ENCODE measurements at regions not wholly inside any gene's neighbourhood (a gene's known extent, or its start where the extent isn't known, plus 50 kb on each side); places are given as distances from the start of the nearest gene placed in this dataset.

- H3K36me3 ChIP-seq = no peaks in the 10 kb centered on the region
- H3K4me1 ChIP-seq = peaks cover 22% of the 10 kb centered on the region
- H3K27me3 ChIP-seq (ENCODE audit: low read depth) = no peaks in the 10 kb centered on the region
- H3K27ac ChIP-seq (replicated peaks) = no peak overlapping the region
- intact Hi-C loops (cut with micrococcal nuclease) = no loop called here
- no peak overlapping the region for H3K4me3 ChIP-seq
- TF ChIP-seq CTCF (IDR thresholded peaks at IDR 0.05; ENCODE audit: borderline replicate concordance) = no peak
- H3K9me3 ChIP-seq (replicated peaks) = no peaks in the 10 kb centered on the region
- no peak for DNase-seq
These were observed 105.2 kb downstream of the TLR5 start for GRCh38 chr1:223037845-223038244.

DNA sequence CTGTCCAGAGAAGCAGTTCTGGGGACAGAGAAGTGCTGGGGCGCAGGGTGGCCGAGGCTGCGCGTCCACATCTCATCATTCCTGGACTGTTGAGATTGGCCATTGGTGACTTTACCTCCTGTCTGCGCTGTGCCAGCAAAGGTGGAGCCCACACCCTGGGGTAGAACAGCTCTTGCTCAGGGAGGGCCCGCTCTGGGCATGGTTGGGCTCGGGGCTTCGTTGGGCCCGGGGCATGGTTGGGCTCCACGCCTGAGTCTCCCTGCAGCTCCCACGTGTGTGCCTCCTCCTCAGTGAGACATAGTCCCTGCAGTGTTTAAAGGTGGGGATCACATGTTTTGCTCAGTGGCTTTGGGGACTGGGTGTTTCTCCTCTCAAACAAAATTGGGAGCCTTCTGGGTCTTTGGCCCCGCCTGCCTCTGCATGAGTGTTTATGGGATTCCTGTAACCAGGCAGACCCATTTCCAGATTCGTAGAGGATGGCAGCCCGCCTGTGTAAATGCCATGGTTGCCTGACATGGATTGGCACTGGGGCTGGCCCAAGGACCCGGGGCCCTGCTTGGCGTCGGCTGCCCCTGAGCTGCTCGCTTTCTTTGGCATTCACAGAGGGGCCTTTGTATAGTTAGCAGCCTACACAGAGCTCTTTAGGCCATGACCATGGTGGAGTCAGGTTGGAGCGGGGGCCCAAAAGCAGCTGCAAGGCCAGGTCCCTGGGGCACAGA lies 104.6 kb downstream of the TLR5 start:
- TF ChIP-seq CTCF (IDR thresholded peaks at IDR 0.05; ENCODE audit: borderline replicate concordance) = no peak

DNA sequence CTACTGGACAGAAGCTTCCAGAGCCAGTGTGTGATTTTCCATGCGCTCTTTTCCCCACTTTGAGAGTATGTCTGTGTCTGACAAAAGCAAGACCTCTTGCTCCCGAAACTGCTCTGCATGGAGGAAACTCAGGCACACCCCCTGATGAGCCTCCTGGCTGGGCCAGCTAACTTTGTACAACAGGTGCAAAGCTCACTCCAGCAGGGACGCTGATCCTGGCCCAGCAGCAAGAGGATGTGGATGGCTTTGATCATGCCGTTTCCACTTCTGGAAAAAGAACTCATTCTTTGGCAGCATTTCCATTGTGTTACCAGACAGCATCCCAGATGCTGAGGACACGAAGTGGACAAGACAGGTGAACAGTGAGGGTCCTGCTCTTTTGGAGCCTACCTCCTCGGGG lies 103.1 kb downstream of the TLR5 start:
- no peaks in the 10 kb centered on the region for H3K36me3 ChIP-seq
- DNase-seq = no peak
- no peak overlapping the region for H3K4me3 ChIP-seq
- H3K27ac ChIP-seq (replicated peaks) = no peak overlapping the region
- H3K27me3 ChIP-seq (ENCODE audit: low read depth) = no peaks in the 10 kb centered on the region
- H3K4me1 ChIP-seq = peaks cover 15% of the 10 kb centered on the region
- TF ChIP-seq CTCF (IDR thresholded peaks at IDR 0.05; ENCODE audit: borderline replicate concordance) = no peak
- intact Hi-C loops (cut with micrococcal nuclease) = no loop called here
- peaks cover 9% of the 10 kb centered on the region for H3K9me3 ChIP-seq (replicated peaks)

More for the DNA sequence above, 104.6 kb downstream of the TLR5 start:
- Histone ChIP-seq H3K27me3 (ENCODE audit: low read depth) (no peaks in the 10 kb centered on the region), H3K36me3 (no peaks in the 10 kb centered on the region), H3K27ac (replicated peaks) (no peak overlapping the region), H3K9me3 (replicated peaks) (no peaks in the 10 kb centered on the region), H3K4me3 (no peak overlapping the region), H3K4me1 (peaks cover 16% of the 10 kb centered on the region)
- DNase-seq = no peak
- intact Hi-C loops (cut with micrococcal nuclease) = no loop called here

DNA sequence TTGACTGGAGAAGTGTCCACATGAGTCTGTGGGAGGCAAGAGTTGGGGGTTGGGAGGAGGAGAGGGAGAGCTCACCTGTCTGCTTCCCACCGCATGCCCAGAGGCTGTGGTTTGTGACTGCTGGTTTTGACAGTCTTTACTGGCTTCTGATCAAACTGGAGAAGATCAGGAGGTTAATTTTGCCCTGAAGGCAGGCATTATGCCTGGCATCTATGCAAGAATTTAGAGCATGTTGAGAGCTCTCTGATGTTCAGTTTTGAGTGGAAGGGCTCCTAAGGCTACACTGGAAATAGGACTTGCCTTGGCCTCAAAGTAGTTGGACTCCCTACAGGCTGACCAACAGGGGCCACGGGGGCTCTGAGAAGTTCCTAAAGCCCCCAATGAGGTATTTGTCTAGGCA lies 101.6 kb downstream of the TLR5 start:
- H3K27me3 ChIP-seq (ENCODE audit: low read depth) = no peaks in the 10 kb centered on the region
- H3K4me1 ChIP-seq = peaks cover 15% of the 10 kb centered on the region
- no peak for TF ChIP-seq CTCF (IDR thresholded peaks at IDR 0.05; ENCODE audit: borderline replicate concordance)
- DNase-seq = no peak
- intact Hi-C loops (cut with micrococcal nuclease) = no loop called here
- H3K36me3 ChIP-seq = no peaks in the 10 kb centered on the region
- peaks cover 24% of the 10 kb centered on the region for H3K9me3 ChIP-seq (replicated peaks)
- H3K4me3 ChIP-seq = no peak overlapping the region
- peak overlapping the region; percentile 50 for H3K27ac ChIP-seq (replicated peaks)

DNA sequence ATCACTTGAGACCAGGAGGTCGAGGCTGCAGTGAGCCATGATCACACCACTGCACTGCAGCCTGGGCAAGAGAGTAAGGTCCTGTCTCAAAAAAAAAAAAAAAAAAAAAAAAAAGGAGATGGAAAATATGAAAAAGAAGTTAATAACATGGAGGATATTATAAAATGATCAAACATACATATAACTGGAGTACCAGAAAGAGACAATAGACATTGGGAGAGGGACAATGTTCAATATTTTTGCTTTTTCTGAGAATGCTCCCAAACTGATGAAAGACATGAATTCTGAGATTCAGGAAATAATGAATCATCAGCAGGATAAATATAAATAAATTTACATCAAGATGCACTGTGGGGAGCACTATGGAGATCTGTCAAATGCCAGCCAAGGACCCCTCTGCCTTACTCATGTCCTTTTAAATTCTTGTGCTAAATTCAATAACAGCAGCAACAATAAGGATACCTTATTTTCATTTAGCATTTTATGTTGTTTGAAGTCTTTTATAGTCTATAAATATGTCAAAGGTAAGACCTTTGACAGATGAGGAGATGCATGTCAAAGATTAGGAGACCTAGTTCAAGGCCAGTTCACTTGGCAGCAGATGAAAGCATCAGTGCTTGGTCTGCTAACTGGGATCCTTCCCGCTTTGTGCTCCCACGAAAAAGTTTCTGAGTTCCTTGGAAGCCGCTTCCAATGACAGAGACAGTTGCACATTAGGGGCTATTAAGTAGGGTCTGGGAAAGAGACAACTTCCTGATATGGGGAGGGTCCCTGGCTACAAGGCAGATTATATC lies 97.7 kb downstream of the TLR5 start:
- Histone ChIP-seq H3K9me3 (replicated peaks) (peaks cover 30% of the 10 kb centered on the region), H3K27ac (replicated peaks) (no peak overlapping the region), H3K36me3 (no peaks in the 10 kb centered on the region), H3K4me3 (no peak overlapping the region), H3K4me1 (peaks cover 8% of the 10 kb centered on the region), H3K27me3 (ENCODE audit: low read depth) (no peaks in the 10 kb centered on the region)
- DNase-seq = no peak
- intact Hi-C loops (cut with micrococcal nuclease) = no loop called here
- TF ChIP-seq CTCF (IDR thresholded peaks at IDR 0.05; ENCODE audit: borderline replicate concordance) = no peak
